M059J (cell line): ENCODE measurements at regions not wholly inside any gene's neighbourhood (a gene's known extent, or its start where the extent isn't known, plus 50 kb on each side); places are given as distances from the start of the nearest gene placed in this dataset.
"Not testable (repeated sequence)": the region's sequence is repeated elsewhere in the genome, so short reads cannot be mapped to it uniquely, and the experiment has no call there.

Experiments used
- DNase-seq: peaks from one replicate; pipeline ENCODE4 v3.0.0-alpha.2; 2012; ENCODE audit warnings: low read depth

DNA sequence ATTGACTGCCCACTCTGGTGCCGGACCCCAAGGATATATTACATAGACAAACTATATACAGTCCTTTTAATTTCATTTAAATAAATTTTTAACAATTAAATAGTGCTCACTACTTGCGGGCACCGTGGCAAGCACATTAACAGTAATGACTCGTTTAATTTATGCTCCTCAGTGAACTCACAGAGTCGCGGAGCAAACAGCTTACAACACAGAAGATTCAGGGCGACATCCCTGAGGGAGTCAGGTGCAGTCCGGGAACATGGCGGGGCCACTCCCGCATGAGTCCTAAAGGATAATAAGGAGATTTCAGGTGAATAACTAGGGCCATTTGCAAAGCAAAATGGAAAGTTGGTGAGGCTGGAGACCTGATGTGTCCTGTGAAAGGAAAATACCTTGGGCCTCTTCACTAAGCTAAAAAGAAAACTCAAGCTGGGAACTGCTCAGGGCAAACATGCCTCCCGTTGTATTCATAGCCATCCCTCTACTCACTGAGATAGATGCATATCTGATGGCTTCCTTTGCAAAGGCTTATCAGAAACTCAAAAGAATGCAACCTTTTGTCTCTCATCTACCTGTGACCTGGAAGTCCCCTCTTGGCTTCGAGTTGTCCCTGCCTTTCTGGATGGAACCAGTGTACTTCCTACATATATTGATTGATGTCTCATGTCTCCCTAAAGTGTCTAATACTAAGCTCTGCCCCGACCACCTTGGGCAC lies 125.6 kb downstream of the KLF6 start:
- DNase-seq, result no peak

GRCh38 chr10:3658766-3659165 lies 126.2 kb downstream of the KLF6 start:
- DNase-seq, result no peak

GRCh38 chr10:3656214-3656613 lies 128.8 kb downstream of the KLF6 start:
- no peak for DNase-seq

DNA sequence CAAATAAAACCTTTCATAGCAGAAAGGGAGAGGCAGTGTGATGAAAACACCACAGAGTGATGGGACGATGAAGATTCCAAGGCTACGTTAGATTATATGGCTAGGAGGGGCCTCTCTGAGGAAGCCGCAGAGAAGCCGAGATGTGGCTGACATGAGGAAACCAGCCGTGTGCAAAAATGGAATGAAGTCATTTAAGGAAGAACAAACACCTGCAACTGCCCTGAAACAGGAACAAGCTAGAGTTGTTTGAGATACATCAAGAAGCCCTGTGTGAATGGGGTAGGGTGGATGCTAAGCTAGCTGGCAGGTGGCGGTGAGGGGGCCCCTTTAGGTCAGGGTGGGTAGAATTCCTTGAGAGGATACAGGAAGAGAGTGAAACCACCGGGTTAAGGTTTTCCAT lies 129.5 kb downstream of the KLF6 start:
- DNase-seq, result no peak

GRCh38 chr10:3654980-3655379 lies 130.0 kb downstream of the KLF6 start:
- no peak for DNase-seq

GRCh38 chr10:3654496-3654895 lies 130.5 kb downstream of the KLF6 start:
- DNase-seq, result peak; percentile 44

DNA sequence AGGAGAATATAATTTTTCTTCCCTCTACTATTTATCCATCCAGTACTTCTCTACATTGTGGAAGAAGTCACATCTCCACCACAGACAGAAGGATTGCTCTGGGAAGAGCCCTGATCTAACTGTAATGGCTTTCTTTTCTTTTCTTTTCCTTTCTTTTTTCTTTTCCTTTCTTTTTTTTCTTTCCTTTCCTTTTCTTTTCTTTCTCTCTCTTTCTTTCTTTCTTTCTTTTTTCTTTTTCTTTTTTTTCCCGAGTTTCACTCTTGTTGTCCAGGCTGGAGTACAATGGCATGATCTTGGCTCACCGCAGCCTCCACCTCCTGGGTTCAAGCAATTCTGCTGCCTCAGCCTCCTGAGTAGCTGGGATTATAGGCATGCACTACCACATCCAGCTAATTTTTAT lies 131.7 kb downstream of the KLF6 start:
- DNase-seq, result not testable (repeated sequence)

DNA sequence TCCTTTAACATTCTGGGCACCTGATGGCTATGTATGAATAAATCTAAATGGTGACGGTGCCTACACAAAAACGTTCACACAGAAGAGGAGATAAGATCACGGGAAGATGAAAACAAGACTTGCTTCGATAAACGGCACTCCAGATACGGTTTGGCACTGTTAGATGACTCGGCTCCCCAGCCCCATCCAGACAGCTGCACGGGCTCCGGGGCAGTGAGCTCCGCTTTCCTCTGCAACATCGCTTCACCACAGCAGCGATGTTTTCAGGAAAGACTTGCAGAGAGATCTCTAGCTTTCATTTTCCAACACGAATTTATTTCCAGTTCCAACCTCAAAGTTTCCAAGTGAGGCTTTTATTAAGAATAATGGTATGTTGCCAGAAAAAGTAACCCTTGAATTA lies 132.1 kb downstream of the KLF6 start:
- no peak for DNase-seq

GRCh38 chr10:3651969-3652653 lies 132.9 kb downstream of the KLF6 start:
- DNase-seq, result no peak

- DNase-seq, result no peak
Observed at GRCh38 chr10:3648576-3648975, 136.4 kb downstream of the KLF6 start.

DNA sequence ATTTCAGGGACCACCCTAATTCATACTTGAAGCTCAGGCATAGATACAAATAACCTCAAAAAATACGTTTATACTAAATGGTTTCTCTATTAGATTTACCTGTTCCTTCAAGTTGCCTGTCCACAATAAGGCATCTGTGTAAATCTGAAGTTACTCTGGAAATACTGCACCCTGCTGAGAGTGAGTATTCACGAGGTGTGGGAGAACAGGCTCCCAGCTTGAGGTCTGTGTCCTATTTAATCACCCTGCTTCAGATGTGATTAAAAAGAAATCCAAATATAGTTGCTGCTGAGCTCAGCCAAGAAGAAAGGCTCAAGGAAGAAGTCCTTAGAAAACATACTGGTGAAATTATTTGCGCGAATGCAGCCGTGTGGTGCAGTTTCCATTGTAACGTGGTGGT lies 136.8 kb downstream of the KLF6 start:
- DNase-seq, result no peak

GRCh38 chr10:3647074-3647473 lies 137.9 kb downstream of the KLF6 start:
- DNase-seq, result no peak

- DNase-seq, result no peak
Observed at GRCh38 chr10:3645406-3645805, 139.6 kb downstream of the KLF6 start.

- no peak for DNase-seq
Observed at GRCh38 chr10:3640816-3641215, 144.2 kb downstream of the KLF6 start.

DNA sequence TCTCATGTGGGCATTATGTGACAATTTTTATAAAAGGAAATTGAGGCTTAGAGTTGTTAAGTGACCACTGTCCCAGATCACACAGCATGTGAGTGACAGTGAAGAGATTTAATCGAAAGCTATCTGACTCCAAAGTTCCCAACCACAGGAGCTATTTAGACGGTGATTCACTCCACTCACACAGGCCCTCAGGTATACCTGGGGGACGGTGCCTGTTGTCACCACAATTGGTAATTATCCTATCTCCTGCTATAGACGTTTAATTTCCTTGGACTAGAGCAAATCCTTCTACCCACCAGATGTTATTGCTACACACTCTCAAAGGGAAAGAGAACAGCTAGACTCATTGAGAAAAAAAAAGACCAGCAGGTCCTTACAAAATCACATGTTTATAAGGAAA lies 145.5 kb downstream of the KLF6 start:
- DNase-seq, result peak; percentile 10

DNA sequence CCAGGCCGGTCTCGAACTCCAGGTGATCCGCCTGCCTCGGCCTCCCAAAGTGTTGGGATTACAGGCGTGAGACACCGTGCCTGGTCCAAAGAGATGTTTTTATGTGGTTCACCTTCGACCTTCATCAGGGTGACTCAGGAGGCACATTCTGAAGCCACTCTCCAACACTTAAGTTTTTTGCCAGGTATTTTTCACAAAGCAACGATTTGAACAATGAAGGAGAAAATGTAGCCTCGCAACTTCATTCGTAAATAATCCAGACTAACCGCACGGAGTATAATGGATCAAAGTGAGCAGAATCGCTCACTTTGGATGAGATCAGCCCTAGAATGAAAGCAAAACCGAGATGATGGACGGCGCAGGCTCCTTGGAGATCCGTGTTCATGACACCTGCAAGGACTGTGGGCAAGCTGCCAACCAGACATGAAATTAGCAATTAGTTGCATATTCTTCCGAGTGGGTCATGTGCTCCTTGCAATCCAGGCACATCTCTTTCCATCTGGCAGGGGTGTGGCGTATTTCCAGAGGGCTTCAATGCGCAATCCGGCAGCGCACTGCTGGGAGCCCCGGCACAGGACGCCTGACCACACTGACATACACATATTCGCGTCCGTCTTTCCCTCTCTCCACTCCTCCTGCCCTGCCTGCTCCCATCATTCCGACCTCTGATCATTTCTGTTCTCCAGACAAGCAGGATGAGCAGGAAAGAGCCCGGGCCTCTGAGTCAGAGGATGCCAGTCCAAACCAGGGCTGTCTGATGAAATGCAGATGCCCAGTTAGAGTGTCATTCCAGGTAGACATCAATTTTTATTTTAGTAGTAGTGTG lies 148.4 kb downstream of the KLF6 start:
- DNase-seq, result peak; percentile 74

DNA sequence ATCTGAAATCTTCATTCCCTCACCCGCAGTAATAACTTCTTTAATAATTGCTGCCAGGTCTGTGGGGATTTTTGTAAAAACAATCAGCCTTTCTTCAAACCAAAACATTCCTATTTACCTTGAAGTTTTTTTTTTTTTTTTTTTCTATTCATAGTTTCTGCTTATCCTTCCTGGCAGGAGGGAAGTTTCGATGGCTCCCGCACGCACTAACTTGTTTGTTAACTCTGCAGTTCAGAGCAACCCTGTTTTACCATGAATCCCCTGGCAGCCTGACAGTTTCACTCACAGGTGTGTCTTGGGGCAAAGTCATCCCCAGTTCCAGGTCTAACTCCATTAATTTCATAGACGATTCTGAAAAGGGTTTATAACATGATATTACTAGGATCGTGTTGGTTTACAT lies 149.3 kb downstream of the KLF6 start:
- DNase-seq, result no peak

GRCh38 chr10:3635211-3635671 lies 149.8 kb downstream of the KLF6 start:
- no peak for DNase-seq

DNA sequence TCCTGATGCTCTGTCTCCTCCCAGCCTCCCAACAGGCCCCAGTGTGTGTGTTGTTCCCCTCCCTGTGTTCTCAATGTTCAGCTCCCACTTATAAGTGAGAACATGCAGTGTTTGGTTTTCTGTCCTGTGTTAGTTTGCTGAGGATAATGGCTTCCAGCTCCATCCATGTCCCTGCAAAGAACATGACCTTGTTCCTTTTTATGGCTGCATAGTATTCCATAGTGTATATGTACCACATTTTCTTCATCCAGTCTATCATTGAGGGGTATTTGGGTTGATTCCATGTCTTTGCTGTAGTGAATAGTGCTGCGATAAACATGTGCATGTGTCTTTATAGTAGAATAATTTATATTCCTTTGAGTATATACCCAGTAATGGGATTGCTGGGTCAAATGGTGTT lies 150.4 kb downstream of the KLF6 start:
- not testable (repeated sequence) for DNase-seq

DNA sequence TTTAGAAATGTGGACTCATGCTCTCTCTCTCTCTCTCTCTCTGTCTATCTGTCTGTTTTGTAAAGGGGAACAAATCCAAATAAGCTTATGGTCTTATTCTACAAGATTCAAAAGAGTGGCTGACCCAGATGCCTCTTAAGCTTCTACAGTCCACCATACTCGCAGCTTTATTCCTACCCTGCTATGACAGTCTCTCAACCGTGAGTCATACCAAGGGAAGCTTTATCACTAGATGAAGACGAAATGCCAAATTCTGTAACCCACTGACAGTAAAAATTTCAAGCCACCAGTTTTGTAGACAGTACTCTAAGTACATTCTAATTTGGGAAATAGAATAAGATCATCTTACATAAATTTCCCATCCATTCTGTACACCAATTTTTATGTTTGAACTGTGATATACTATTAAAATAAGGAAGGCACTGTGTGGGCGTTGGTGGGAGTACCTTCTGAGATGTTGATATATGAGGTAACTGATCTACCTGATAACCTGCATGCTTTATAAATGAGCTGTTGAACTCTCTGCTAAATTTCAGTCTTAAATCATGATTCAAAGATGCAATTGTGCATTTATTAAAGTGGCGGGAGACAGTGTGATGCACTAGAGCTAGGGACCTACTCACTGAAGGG lies 153.2 kb downstream of the KLF6 start:
- DNase-seq, result peak; percentile 41

DNA sequence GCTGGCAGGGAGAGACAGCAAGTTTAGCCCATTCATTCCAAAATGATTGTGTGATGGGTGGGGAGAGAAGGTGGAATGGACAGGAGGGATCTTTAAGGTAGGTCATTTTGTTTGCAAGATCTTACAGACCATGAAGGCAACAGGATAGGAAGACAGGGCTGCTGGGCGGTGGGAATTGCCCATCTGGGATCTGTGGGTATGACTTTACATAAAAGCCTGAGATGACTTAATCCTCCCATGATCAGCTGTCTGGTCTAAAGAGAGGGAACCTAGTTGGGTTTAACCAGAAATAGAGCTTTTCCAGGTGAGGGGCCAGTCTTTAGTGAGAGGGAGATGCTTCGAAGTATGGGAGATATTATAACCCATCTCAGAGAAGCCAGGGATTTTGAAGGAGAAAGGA lies 153.7 kb downstream of the KLF6 start:
- no peak for DNase-seq
